Breast epithelium (tissue), 3 donors: ENCODE measurements at regions not wholly inside any gene's neighbourhood (a gene's known extent, or its start where the extent isn't known, plus 50 kb on each side); places are given as distances from the start of the nearest gene placed in this dataset.

Experiments used
- POLR2A ChIP-seq: fragments of 450-650 bp; IDR thresholded peaks from one replicate; pipeline ENCODE4 v1.6.1; 2016; ENCODE audit warnings: antibody characterized with exemption, mild to moderate bottlenecking, moderate library complexity
- POLR2AphosphoS5 ChIP-seq, 3 donors: sonication (generic); formaldehyde crosslinking; IDR thresholded peaks; one replicate each; pipeline ENCODE4 v1.6.1; 2017; ENCODE audit warnings: antibody characterized with exemption in 3 of 3
- TF ChIP-seq, protein P1 (sequence below), 3 donors: fragments of 450-650 bp; IDR thresholded peaks; one replicate each; pipeline ENCODE4 v1.5.1; 2016 to 2017; ENCODE audit warnings: antibody characterized with exemption in 3 of 3, mild to moderate bottlenecking in 3 of 3, moderate library complexity in 3 of 3

DNA sequence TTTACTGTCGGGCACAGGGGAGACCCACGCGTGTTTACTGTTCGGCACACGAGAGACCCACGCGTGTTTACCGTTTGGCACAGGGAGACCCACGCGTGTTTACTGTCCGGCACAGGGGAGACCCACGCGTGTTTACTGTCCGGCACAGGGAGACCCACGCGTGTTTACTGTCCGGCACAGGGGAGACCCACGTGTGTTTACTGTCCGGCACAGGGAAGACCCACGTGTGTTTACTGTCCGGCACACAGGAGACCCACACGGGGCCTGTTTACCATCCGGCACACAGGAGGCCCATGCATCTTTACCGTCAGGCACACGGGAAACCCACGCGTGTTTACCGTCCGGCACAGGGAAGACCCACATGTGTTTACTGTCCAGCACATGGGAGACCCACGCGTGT is 525.1 kb downstream of the BRD1 start:
- TF ChIP-seq, protein P1, sequence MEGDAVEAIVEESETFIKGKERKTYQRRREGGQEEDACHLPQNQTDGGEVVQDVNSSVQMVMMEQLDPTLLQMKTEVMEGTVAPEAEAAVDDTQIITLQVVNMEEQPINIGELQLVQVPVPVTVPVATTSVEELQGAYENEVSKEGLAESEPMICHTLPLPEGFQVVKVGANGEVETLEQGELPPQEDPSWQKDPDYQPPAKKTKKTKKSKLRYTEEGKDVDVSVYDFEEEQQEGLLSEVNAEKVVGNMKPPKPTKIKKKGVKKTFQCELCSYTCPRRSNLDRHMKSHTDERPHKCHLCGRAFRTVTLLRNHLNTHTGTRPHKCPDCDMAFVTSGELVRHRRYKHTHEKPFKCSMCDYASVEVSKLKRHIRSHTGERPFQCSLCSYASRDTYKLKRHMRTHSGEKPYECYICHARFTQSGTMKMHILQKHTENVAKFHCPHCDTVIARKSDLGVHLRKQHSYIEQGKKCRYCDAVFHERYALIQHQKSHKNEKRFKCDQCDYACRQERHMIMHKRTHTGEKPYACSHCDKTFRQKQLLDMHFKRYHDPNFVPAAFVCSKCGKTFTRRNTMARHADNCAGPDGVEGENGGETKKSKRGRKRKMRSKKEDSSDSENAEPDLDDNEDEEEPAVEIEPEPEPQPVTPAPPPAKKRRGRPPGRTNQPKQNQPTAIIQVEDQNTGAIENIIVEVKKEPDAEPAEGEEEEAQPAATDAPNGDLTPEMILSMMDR (IDR thresholded peaks at IDR 0.05): no peak
- TF ChIP-seq POLR2AphosphoS5 (IDR thresholded peaks at IDR 0.05) (no peak), POLR2A (no peak)
